ENCODE measurements at regions not wholly inside any gene's neighbourhood (a gene's known extent, or its start where the extent isn't known, plus 50 kb on each side); places are given as distances from the start of the nearest gene placed in this dataset.

- TF ChIP-seq CTCF (IDR thresholded peaks at IDR 0.05) (no peak), EZH2phosphoT487 (IDR thresholded peaks at IDR 0.05) (no peak)
Observed at GRCh38 chr7:52462474-52462873, 573.0 kb upstream of the POM121L12 start.

Data from neural progenitor cell (in vitro differentiated cells).